ENCODE measurements at regions not wholly inside any gene's neighbourhood (a gene's known extent, or its start where the extent isn't known, plus 50 kb on each side); places are given as distances from the start of the nearest gene placed in this dataset.
"Not testable (repeated sequence)": the region's sequence is repeated elsewhere in the genome, so short reads cannot be mapped to it uniquely, and the experiment has no call there.

- no peak for FAIRE-seq
These were observed 187.1 kb downstream of the UACA start for GRCh38 chr15:70576276-70576675.

- no peak for FAIRE-seq
These were observed 187.8 kb downstream of the UACA start for GRCh38 chr15:70575231-70576226.

GRCh38 chr15:70574325-70574724 is 189.0 kb downstream of the UACA start:
- FAIRE-seq, result not testable (repeated sequence)

- no peak for FAIRE-seq
These were observed 190.1 kb downstream of the UACA start for GRCh38 chr15:70573121-70573850.

- no peak for FAIRE-seq
These were observed 193.6 kb downstream of the UACA start for GRCh38 chr15:70569714-70570231.

- FAIRE-seq, result no peak
These were observed 194.2 kb downstream of the UACA start for GRCh38 chr15:70569091-70569713.

- FAIRE-seq, result no peak
These were observed 196.4 kb downstream of the UACA start for GRCh38 chr15:70566989-70567388.

GRCh38 chr15:70566047-70566835 is 197.1 kb downstream of the UACA start:
- FAIRE-seq, result no peak

GRCh38 chr15:70563561-70564095 is 199.7 kb downstream of the UACA start:
- no peak for FAIRE-seq

GRCh38 chr15:70562906-70563305 is 200.5 kb downstream of the UACA start:
- FAIRE-seq, result no peak

- FAIRE-seq, result no peak
These were observed 201.5 kb downstream of the UACA start for GRCh38 chr15:70561885-70562284.

GRCh38 chr15:70560617-70561328 is 202.6 kb downstream of the UACA start:
- FAIRE-seq, result no peak

GRCh38 chr15:70559265-70560239 is 203.8 kb downstream of the UACA start:
- no peak for FAIRE-seq

- no peak for FAIRE-seq
These were observed 204.7 kb downstream of the UACA start for GRCh38 chr15:70558406-70559264.

- FAIRE-seq, result no peak
These were observed 205.7 kb downstream of the UACA start for GRCh38 chr15:70557521-70558258.

GRCh38 chr15:70556779-70557178 is 206.6 kb downstream of the UACA start:
- FAIRE-seq, result no peak

- FAIRE-seq, result no peak
These were observed 207.1 kb downstream of the UACA start for GRCh38 chr15:70556151-70556741.

GRCh38 chr15:70555713-70556112 is 207.6 kb downstream of the UACA start:
- FAIRE-seq, result no peak
